Mononuclear cell (primary cell): ENCODE measurements at regions not wholly inside any gene's neighbourhood (a gene's known extent, or its start where the extent isn't known, plus 50 kb on each side); places are given as distances from the start of the nearest gene placed in this dataset.
"Not testable (repeated sequence)": the region's sequence is repeated elsewhere in the genome, so short reads cannot be mapped to it uniquely, and the experiment has no call there.

Source experiments
- H3K27me3 ChIP-seq: 2 replicates; pipeline ENCODE4 v1.6.0; 2011; ENCODE audit warnings: low read length, control low read depth; ENCODE audit not compliant: insufficient read depth
- H3K4me1 ChIP-seq: 2 replicates; pipeline ENCODE4 v1.5.1; 2011; ENCODE audit warnings: mild to moderate bottlenecking, low read length, control low read depth; ENCODE audit not compliant: insufficient read depth
- H3K4me3 ChIP-seq: 2 replicates; pipeline ENCODE4 v1.5.1; 2011; ENCODE audit warnings: mild to moderate bottlenecking, low read length, moderate library complexity
- H3K9me3 ChIP-seq: 2 replicates; pipeline ENCODE4 v1.5.1; 2011; ENCODE audit warnings: low read depth, mild to moderate bottlenecking, control low read depth, low read length

DNA sequence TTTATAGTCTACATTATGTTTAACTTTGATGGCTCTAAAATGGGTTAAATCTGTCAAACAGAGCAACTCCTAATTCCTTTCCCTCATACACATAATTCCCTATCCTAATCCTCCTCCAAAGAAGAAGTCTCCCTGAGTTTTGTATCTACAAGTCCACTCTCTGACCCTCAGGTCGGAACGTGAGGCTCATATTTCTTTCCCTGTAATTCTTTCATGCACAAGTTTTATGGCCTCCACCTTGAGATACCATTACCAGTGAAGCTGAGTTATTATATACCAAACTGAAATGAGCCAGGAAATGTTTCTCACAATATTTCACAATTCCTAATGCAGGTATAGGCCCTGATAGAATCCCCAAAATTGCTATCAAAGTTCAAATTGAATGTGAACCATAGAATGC is 106.4 kb downstream of the CASP12 start:
- no peaks in the 10 kb centered on the region for H3K27me3 ChIP-seq
- no peaks in the 10 kb centered on the region for H3K4me1 ChIP-seq
- H3K9me3 ChIP-seq = peaks cover 9% of the 10 kb centered on the region
- no peak overlapping the region for H3K4me3 ChIP-seq

DNA sequence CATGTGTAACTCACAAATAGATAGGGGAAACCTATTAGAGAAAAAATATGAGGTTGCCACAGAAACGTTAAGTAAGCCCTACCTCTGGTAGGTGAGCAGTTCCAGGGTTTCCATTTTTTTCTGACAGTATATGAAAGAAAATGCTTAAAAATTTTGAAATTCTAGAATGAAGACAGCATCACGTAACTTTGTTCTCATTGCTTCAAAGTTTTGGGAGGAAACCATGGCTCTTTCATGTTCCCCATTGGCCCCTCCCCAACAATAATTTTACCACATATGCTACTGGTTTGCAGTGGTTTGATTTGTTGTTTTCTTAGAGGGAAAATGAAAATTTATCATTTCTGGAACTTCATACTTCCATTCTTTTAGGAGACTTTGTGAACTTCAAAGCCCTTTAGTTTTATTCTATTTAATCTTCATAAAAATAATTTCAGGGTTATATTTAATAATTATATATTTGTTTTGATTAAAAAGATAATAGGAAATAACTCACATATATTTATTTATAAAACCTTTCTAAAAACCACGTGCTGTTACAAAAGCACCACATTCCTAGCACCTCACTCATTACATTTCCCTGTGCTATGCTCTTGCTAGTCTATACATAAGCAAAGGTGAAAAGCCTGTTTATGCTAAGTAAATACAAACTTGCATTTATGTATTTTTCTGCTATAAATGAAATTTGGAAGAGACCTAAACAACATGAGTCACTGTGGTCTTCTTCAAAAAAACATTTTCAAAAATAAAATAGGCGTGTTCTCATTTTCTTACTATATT is 113.4 kb downstream of the CASP12 start:
- no peaks in the 10 kb centered on the region for H3K9me3 ChIP-seq
- H3K4me1 ChIP-seq = no peaks in the 10 kb centered on the region
- H3K4me3 ChIP-seq = no peak overlapping the region

DNA sequence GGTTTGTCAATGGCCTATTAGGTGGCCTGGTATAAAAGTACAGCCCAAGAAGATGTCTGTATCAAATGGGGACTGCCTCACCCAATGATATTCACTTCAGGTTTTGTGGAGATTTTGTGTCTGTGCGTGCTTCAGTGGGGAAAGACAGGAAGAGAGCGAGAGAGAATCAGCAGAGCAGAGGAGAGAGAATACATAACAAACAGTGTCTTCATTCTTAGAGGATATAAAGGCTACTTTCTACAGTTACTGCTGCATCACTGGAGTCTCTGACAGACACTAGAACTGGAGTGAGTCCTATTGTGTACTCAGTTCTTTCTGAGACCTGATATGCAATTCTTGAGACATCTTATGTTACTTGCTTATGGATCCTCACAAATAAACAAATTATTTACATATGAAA is 115.0 kb downstream of the CASP12 start:
- H3K9me3 ChIP-seq = no peaks in the 10 kb centered on the region
- no peaks in the 10 kb centered on the region for H3K27me3 ChIP-seq
- no peak overlapping the region for H3K4me3 ChIP-seq
- no peaks in the 10 kb centered on the region for H3K4me1 ChIP-seq

More for the DNA sequence above, 113.4 kb downstream of the CASP12 start:
- no peaks in the 10 kb centered on the region for H3K27me3 ChIP-seq

DNA sequence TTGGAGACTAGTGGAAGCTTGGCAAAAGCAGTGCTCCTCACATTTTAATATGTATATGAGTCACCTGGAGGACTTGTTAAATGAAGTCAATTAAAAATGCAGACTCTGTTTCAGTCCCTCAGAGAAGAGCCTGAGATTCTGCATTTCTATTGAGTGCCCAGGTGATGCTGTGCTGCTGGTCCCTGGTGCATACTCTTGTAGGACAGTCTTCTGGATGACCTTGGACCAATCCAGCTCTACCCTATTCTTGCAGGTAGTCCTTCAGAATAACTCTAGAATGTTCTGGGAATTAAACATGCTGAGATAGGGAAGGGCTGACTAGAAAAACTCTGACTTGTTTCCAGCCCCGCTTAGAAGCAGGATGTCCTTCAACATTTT is 115.9 kb downstream of the CASP12 start:
- Histone ChIP-seq H3K4me1 (no peaks in the 10 kb centered on the region), H3K27me3 (no peaks in the 10 kb centered on the region), H3K9me3 (no peaks in the 10 kb centered on the region), H3K4me3 (no peak overlapping the region)

DNA sequence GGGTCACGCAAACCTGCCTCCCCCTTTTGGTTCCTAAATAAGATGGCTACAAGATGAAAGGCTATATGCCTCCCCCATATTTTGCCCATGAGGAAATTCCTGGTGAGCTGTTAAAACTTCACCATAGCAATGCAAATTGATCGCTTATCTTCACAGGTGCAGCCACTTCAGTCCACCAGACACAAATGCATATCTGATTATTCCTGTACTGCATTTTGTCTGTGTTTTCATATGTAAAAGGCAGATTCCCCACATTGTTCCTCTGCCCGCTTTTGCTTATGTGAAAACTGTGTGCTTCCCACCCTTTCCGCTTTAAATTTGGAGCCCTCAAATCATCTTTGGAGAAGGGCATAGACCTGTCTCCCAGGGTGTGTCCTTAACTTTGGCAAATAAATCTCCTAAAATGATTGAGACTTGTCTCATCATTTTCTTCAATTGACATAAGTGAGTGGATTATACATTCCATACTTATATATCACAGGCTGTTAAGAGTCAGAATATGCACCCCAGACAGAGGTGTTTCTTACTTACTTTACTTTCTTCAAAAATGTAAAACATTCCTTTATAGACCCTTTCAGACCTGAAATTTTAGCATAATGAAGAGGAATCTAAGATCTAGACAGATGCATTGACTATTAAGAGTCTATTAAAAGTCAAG is 116.4 kb downstream of the CASP12 start:
- Histone ChIP-seq H3K27me3 (no peaks in the 10 kb centered on the region), H3K4me3 (no peak overlapping the region), H3K4me1 (no peaks in the 10 kb centered on the region), H3K9me3 (no peaks in the 10 kb centered on the region)

DNA sequence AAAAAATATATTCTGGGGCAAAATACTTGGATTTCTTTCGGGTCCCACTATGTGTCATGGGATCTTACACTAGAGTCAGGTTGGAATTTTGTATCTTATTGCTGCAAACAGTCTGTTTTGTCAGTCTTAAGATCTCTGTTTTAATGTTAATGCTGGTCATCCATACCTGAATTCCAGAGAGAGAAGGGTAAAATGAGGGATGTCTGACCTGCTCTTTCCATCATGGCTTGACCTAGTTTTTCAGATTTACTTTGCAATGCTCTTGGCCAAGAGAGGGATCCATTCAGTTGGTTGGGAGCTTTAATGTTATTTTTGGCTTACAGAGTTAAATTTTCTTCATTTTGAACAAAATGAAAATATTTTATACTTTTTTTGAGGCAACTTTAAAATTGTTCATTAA is 117.2 kb downstream of the CASP12 start:
- H3K4me3 ChIP-seq = no peak overlapping the region
- H3K4me1 ChIP-seq = no peaks in the 10 kb centered on the region
- no peaks in the 10 kb centered on the region for H3K9me3 ChIP-seq
- H3K27me3 ChIP-seq = no peaks in the 10 kb centered on the region

DNA sequence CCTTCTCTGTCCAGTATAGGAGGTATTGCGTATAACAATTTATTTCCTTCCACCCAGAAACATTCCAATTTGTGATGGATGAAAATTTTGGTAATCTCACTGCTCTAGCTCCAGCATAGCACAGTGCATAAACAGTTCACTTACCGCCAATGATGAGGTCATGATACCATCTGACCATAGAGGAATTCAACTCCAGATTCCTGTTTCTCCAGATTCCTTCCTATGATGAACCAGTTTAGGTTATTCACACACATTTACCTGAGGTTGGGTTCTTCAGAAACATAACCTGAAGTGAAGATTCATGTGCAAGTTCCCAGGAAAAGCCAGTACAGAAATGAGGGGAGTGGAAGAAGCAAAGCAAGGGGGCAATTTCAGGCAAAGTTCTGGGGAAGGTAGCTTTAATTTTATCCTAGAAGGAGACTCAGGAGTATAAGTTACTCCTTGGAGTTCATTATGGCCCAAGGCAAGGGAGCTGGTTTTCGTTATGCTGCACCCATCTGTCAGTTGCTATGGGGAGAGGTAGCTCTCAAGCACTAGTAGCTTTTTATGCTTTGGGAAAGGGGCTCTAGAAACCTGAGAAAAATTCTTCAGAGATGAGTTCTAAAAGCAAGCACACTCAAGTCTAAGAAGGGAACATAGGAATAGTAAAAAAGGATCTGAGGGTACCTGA is 121.6 kb downstream of the CASP12 start:
- no peaks in the 10 kb centered on the region for H3K4me1 ChIP-seq
- no peaks in the 10 kb centered on the region for H3K9me3 ChIP-seq
- no peak overlapping the region for H3K4me3 ChIP-seq
- H3K27me3 ChIP-seq = no peaks in the 10 kb centered on the region

DNA sequence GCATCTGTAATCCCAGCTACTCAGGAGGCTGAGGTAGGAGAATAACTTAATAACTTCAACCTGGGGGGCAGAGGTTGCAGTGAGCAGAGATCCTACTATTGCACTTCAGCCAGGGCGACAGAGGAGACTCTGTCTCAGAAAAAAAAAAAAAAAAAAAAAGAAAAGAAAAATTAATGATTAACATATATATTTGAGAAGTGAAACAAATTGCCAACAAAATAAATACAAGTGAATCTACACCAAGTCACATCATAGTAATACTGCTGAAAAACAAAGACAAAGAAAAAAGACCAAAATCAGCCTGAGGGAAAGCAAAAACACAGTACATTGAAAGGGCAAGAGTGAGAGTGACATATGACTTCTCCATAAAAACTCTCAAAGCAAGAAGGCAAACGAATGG is 123.7 kb downstream of the CASP12 start:
- H3K27me3 ChIP-seq = no peaks in the 10 kb centered on the region
- H3K4me3 ChIP-seq = no peak overlapping the region
- H3K9me3 ChIP-seq = no peaks in the 10 kb centered on the region
- no peaks in the 10 kb centered on the region for H3K4me1 ChIP-seq

DNA sequence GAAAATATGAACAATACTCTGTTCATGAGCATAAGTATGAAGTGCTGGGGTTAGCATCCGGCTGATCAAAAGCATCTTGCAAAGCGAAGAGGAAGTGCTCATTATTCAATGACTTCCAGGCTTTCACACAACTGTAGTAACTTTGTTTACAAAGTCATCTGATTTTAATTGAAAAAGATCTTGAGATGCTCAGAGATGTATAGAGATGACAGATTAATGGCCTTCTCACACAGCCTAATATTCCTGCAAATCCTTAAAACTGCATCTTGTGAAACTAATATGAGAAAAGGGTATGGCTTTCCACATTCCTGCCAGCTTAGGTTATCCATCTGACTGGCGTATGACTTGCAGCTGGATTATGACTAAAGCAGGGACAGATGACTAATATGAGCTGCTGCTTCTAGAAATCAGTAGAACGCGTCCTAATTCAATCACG is 125.4 kb downstream of the CASP12 start:
- Histone ChIP-seq H3K9me3 (no peaks in the 10 kb centered on the region), H3K27me3 (no peaks in the 10 kb centered on the region), H3K4me1 (no peaks in the 10 kb centered on the region), H3K4me3 (no peak overlapping the region)

DNA sequence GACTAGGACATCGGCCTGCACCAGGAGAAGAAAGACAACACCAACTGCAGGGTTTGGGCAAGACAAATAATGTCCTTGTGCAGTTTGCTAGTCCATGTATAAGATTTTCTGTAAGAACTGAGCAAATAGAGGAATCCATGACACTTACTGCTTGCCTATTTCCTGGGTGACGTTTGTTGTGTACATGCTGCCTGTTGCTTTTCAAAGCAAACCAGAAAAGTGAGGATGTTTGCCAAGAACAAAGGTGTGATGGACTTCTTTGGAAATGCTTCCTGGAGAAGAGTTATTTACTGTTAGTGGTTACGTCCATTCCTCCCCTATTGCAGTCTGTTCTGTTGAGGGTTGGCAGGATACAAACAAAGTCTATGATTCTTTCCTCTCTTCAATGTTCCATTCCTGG is 126.5 kb downstream of the CASP12 start:
- H3K4me3 ChIP-seq = no peak overlapping the region
- H3K4me1 ChIP-seq = no peaks in the 10 kb centered on the region
- no peaks in the 10 kb centered on the region for H3K27me3 ChIP-seq
- no peaks in the 10 kb centered on the region for H3K9me3 ChIP-seq

DNA sequence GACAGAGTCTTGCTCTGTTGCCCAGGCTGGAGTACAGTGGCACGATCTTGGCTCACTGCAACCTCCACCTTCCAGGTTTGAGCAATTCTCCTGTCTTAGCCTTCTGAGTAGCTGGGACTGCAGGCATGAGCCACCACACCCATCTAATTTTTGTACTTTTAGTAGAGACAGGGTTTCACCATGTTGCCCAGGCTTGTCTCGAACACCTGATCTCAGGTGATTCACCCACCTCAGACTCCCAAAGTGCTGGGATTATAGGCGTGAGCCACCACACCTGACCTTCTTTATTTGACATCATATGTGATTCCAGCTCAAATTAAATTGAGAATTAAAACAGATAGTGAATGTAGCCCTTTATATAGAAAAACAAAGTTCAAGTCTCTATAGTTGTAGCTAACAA is 127.2 kb downstream of the CASP12 start:
- H3K27me3 ChIP-seq, H3K9me3 ChIP-seq, H3K4me1 ChIP-seq, H3K4me3 ChIP-seq: not testable (repeated sequence)

DNA sequence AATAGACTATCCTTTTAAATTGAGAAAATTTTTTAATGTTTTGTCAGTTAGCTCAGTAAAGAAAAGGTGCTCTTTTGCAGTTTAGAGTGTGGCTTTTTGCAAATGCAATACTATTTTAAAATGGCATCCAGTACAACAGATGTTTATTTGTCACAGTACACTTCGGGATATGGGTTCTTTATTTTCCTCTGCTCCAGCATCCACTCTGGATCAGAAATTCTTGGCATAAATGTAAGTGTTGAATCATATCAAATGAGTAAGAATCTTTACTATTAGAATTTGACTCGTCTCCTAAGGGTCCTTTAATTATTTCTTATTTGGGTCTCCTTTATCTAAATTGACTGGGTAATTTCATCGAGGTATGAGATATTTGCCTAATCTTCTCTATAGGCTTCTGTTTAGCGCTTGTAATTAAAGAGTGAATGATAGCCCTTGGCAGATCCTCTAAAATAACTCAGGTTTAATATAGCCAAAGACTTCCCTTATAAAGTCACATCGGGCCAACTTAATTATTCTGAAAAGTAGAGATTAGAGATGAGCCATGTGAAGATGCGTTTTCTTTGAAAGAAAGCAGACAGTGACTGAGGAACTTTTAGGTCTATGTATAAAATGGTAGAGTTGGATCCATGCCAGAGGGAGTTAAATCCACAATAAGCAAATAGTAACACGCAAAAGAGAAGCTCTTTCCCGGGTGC is 132.7 kb downstream of the CASP12 start:
- Histone ChIP-seq H3K4me3 (no peak overlapping the region), H3K9me3 (peaks cover 4% of the 10 kb centered on the region), H3K27me3 (no peaks in the 10 kb centered on the region), H3K4me1 (no peaks in the 10 kb centered on the region)

DNA sequence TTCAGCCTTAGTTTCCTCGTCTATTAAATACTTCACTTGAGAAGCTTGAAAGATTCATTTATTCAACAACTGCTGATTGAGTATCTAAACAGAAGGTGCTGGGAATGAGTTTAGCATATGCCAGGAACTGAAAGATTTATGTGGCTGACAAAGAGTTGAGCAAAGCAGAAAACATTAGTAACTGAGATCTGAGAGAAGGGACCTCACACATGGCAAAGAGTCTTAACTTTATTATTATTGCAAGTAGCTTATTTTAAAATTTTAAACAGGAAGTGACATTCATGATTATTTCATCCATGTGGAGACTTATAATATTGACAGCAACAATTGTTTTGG is 133.6 kb downstream of the CASP12 start:
- no peak overlapping the region for H3K4me3 ChIP-seq

DNA sequence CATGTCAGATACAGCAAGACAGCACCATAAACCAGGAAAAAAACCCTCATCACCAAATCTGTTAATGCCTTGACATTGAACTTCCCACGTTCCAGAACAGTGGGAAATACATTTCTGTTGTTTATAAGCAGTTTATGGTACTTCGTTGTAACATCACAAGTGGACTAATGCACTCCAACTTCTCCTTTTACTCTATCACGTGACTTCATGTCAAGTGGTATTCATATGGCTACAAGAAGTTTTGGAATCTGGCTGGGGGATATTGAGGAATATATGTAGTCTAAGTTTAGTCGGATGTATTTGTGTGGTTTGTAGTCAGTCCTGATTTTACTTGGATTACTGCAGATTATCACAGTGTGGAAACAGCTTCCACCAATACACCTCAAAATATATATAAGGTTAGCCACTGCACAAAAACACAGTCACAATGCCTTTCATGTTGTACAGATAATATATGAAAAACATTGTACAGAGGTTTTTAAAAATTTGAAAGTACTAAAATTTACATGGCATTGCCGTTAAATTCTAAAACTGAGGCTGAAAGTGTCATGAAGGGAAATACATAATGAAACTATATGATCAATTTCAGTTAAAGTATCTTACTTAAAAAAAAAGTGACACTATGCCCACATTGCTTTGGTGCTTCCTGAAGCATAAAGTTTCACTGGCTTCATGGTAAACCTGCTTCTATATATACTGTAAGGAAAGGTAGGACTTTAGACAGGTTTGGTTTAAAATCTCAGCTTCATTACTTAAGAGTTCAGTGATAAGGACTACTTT is 134.1 kb downstream of the CASP12 start:
- H3K4me1 ChIP-seq = no peaks in the 10 kb centered on the region
- no peaks in the 10 kb centered on the region for H3K27me3 ChIP-seq
- no peak overlapping the region for H3K4me3 ChIP-seq
- peaks cover 15% of the 10 kb centered on the region for H3K9me3 ChIP-seq

More for the DNA sequence above, 133.6 kb downstream of the CASP12 start:
- H3K27me3 ChIP-seq = no peaks in the 10 kb centered on the region
- peaks cover 12% of the 10 kb centered on the region for H3K9me3 ChIP-seq
- no peaks in the 10 kb centered on the region for H3K4me1 ChIP-seq
